ENCODE measurements at regions not wholly inside any gene's neighbourhood (a gene's known extent, or its start where the extent isn't known, plus 50 kb on each side); places are given as distances from the start of the nearest gene placed in this dataset.

- no peak for DNase-seq
These were observed 349.4 kb downstream of the MID1IP1 start for GRCh38 chrX:39150621-39151020.

GRCh38 chrX:39152106-39152649 lies 350.9 kb downstream of the MID1IP1 start:
- peak; percentile 5 to 99 (median 92) for DNase-seq

GRCh38 chrX:39156051-39156450 lies 354.8 kb downstream of the MID1IP1 start:
- no peak for DNase-seq

- DNase-seq: no peak
These were observed 355.7 kb downstream of the MID1IP1 start for GRCh38 chrX:39157006-39157405.

GRCh38 chrX:39157796-39158195 lies 356.5 kb downstream of the MID1IP1 start:
- peak in 2 of 3 experiments; percentile 26 to 55 for DNase-seq

GRCh38 chrX:39158801-39159657 lies 357.8 kb downstream of the MID1IP1 start:
- DNase-seq: peak; percentile 39 to 96 (median 81)

GRCh38 chrX:39159921-39160507 lies 358.8 kb downstream of the MID1IP1 start:
- peak in 1 of 3 experiments; percentile 57 for DNase-seq

GRCh38 chrX:39161611-39162255 lies 360.5 kb downstream of the MID1IP1 start:
- DNase-seq: no peak

GRCh38 chrX:39162322-39162735 lies 361.1 kb downstream of the MID1IP1 start:
- no peak for DNase-seq

- no peak for DNase-seq
These were observed 362.4 kb downstream of the MID1IP1 start for GRCh38 chrX:39163581-39164126.

- no peak for DNase-seq
These were observed 363.0 kb downstream of the MID1IP1 start for GRCh38 chrX:39164212-39164611.

- no peak for DNase-seq
These were observed 363.9 kb downstream of the MID1IP1 start for GRCh38 chrX:39165185-39165584.

GRCh38 chrX:39165773-39166172 lies 364.5 kb downstream of the MID1IP1 start:
- DNase-seq: no peak

- DNase-seq: no peak
These were observed 366.5 kb downstream of the MID1IP1 start for GRCh38 chrX:39167791-39168190.

GRCh38 chrX:39168609-39169008 lies 367.4 kb downstream of the MID1IP1 start:
- no peak for DNase-seq

- DNase-seq: no peak
These were observed 368.7 kb downstream of the MID1IP1 start for GRCh38 chrX:39169976-39170375.

GRCh38 chrX:39170464-39170863 lies 369.2 kb downstream of the MID1IP1 start:
- no peak for DNase-seq

- no peak for DNase-seq
These were observed 370.4 kb downstream of the MID1IP1 start for GRCh38 chrX:39171686-39172085.

- DNase-seq: no peak
These were observed 373.0 kb downstream of the MID1IP1 start for GRCh38 chrX:39174241-39174771.

GRCh38 chrX:39174772-39175417 lies 373.6 kb downstream of the MID1IP1 start:
- no peak for DNase-seq

GRCh38 chrX:39175418-39176057 lies 374.3 kb downstream of the MID1IP1 start:
- no peak for DNase-seq

- DNase-seq: no peak
These were observed 374.8 kb downstream of the MID1IP1 start for GRCh38 chrX:39176105-39176504.

Measured in NCI-H1417 (cell line).